ENCODE measurements at regions not wholly inside any gene's neighbourhood (a gene's known extent, or its start where the extent isn't known, plus 50 kb on each side); places are given as distances from the start of the nearest gene placed in this dataset.
"Not testable (repeated sequence)": the region's sequence is repeated elsewhere in the genome, so short reads cannot be mapped to it uniquely, and the experiment has no call there.

DNA sequence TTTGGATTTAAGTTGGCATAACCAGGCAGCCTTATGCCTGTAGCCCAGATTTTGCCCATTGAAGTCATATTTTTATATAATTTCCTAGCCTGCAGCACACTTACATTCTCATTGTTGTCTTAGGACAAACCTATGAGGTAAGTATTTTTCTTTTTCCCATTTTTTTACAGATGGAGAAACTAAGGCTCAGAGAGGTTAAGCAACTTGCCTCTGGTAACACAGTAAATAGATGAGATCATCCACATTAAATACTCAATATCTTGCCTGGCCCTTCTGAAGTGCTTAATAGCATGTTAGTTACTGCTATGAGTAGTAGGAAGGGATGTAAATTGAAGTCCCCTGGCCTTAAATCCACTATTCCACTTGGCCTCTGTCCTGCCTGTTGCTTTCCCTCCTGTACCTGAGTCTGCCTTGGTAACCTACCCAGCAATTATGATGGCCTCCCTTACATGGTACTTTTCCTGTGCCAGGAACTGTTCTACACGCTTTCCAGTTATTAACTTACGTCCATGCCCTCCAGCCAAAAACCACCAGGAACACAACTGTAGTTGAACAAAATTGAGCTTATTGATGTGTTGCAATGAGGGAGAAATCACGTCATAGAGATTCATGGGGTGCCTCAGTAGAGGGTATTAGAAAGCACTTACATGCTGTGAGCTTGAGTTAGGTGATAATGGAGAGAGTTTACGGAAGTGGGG lies 111.6 kb upstream of the FGGY start:
- DNase-seq, result no peak

DNA sequence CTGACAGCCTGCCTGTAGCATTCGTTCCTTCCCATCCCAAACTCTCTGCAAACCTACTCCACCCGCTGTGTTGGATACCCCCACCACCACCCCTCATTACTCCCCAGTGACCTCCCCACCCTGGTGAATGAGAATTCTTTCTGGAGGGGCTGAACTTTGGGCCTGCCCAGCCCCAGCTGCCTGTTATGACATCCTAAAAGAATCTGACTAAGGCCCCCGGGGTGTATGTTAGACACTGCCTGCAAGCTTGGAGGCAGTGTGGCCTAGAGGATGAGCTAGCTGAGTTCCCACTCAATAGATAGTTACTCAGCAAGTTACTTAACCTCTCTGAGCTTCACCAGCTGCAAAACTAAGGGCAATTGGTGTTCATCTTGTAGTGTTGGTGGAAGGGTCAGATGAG lies 110.2 kb upstream of the FGGY start:
- no peak for DNase-seq

DNA sequence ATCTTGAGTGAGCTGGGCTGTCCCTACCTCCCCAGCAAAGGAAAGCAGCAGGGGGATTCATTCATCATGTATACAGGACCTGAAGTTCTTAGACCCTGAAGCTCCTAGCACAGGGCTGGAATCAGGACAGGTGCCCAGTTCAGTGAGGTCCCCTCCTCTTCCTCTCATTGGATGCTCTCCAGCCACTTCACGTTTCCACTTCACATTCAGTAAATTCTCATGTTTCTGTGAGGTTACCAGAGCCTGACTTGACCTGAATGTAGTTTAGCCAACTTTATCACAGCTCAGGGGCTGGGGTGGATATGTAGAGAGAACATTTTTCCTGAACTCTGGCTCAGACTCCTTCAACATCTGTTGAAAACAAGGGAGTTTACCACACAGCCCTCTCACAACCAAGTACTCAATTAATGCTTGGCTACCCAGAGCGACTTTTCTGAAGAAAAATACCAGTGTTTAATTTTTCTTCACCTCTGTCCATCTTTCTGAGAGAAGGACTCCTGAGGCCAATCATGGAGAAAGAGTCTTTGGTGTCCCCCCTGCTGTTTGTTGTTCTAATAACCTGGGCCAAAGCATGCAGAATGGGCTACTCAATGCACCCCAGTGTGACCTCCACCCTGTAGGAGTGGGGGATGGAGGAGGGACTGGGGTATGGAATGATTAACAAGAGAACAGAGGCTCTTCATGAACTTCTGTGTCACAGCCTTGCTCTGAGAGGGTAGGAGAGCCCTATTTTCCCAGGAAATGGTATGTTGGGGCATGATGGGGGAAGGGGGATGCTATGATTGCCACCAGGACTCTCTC lies 108.3 kb upstream of the FGGY start:
- DNase-seq, result no peak

DNA sequence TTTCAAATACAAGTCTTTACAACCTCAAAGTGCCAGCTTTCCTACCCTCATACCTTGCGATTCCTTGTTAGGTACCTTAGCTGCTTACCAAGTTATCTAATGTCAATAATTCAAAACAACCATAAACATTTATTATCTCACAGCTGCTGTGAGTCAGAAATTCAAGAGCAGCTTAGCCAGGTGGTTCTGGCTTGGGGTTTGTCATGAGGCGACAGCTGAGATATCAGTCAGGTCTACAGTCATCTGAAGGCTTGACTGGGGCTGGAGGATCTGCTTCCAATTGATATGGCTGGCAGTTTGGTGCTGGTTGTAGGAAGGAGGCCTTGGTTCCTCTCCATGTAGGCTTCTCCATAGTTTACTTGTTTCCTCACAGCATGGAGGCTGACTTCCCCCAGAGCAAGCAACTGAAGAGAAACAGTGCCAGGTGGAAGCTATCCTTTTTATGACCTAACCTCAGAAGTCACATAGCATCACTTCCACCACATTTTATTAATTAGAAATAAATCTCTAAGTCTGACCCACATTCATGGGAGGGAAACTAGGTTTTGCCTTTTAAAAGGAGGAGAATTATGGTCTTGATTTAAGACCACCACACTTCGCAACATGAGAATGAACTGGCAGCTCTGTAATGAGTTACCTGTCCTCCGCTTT lies 103.3 kb upstream of the FGGY start:
- no peak for DNase-seq

DNA sequence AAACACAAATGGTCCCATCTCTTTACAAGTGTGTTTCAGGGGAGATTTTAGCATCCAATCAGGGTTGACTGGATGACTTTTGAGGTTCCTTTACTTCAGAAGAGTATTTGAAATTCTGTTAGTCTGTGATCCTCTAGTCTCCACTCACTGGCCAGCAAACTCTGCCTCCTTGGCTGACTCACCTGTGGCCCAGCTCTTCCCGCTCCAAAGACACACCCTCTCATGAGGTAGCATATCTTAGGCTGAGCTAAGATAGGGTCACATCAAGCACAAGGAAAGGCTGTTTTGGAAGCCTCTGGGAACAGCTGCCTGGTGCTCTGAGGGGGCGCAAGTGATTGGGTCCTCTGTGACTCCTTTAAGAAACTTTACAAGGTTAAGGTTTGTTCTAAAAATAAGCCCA lies 102.3 kb upstream of the FGGY start:
- DNase-seq, result no peak

DNA sequence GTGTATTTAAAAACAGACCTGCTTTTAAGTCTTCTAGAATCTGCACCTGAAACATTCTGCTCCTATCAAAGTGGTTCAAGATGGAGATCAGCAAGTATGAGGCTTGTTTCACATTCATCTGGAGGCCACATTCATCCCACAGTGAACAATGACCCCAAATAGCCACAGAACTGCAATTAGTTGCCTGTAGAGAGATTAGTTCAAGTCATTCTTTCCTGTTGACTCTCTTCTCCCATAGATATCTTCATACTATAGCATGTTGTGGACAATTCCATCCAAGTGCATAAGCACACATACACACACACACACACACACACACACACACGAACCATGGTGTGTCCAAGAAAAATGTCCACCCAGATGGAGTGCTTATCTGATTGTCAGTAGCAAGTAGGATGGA lies 101.7 kb upstream of the FGGY start:
- DNase-seq, result no peak

DNA sequence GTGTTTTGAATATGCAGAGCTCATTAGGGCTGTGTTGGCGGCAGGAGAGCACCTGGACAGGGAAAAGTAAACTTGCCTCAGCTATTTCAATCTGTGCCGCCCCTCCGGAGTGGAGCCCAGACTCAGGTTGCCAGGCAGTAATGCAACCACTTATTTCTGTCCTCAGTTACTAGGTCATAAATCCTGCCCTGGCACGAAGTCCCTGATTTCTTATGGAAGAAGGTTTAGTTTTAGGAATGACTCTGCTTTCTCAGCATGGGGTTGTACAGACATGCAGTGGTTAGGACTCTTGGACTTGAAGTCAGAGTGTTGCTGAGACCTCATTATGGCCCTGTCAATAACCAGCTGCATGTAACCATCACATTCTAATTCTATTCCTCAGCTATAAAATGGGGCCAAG lies 98.3 kb upstream of the FGGY start:
- no peak for DNase-seq

DNA sequence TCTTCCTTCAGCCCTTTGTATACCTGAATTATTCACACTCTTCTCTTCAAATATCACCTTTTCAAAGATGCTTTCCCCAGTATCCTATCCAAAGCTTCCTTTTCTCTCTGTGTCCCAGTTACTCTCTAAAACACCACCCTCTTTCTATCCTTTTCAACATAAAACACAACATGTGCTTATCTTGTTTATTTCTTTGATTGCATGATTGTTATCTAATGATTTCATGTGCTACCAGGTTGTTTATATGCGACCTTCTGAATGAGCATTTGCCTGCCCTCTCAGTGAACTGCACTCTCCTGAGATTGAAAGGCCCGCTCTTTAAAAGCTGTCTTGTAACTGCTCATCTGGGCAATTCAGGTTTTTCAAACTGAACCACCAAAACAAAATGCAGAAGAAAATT lies 97.7 kb upstream of the FGGY start:
- DNase-seq, result no peak

DNA sequence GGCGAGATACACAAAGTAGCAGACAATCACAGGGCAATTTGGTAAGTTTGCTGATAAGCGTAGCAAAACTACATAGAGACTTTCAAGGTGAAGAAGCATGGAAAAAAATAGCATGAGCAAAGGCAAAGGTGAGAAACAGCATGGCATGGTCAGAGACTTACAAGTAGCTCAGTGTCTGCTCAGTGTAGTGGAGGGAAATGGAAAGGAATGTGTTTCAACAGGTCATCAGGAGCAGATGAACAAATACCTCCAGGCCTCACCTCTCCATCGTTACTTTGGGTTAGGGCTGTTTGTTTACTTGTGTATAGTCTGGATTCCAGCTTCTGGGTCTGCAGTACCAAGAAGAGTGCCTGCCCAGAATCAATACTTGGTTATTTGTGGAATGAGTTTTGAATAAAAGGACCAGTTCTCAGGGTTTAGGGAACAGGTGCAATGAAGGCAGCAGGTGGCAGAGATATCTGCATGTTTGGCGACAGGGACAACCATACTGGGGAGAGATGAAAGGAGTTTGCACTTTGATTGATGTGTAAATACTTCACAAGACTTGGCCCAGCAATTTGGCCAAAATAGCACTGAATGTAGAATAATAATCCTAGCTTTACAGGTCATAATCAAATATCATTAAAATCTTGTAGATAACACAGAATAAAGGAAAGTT lies 97.0 kb upstream of the FGGY start:
- no peak for DNase-seq

DNA sequence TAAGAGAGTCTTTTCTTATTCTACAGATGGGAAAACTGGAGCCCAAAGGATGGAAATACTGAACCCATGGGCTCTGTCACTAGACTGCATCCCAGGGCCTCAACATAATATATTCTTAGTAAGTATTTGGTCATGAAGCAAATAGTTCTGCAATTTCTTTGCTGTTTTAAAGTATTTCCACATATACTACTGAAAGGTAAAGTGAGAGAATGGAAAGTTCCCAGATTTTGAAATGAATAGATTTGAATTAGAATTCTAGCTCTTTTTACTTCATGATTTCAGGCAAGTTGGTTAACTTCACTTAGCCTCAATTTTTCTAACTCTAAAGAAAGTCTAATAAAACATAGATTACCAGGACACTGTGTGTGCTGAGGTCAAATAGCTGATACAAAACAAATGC lies 95.6 kb upstream of the FGGY start:
- DNase-seq, result no peak

DNA sequence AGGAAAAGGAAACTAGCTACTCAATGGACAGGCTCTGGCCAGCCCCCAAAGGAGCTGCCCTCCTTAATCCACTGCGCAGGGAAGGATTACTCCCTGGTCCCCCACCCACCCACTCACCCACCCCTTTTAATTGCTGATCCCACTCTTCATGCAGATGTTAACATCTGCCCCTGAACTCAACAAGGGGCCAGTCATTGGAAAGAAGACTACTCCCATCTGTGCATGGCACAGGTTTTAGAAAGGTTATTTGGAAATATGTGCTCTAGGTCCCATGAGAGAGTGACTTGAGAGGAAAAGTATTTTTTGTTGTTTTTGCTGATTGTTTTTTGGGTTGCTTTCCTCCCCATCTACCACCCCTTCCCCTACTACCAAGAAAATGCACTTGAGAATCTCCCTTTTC lies 94.4 kb upstream of the FGGY start:
- DNase-seq, result no peak

DNA sequence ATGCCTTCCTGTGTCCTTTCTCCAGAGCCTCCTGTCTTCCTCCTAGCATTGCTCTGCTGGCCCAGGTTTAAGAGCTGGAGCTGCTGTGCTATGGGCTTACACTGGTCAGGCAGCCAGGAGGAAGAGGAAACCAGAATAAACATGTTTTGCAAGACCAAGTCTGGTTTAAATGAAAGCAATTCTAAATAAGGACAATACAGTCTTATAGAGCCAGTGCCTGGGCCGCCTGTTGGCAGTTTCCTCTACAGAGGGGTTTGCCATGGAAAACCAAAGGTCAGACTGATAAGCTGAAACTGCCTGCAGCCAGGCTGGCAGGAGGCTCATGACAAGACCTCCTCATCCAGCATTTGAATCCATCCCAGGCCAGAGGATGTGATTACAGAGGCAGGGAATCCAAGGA lies 92.9 kb upstream of the FGGY start:
- no peak for DNase-seq

DNA sequence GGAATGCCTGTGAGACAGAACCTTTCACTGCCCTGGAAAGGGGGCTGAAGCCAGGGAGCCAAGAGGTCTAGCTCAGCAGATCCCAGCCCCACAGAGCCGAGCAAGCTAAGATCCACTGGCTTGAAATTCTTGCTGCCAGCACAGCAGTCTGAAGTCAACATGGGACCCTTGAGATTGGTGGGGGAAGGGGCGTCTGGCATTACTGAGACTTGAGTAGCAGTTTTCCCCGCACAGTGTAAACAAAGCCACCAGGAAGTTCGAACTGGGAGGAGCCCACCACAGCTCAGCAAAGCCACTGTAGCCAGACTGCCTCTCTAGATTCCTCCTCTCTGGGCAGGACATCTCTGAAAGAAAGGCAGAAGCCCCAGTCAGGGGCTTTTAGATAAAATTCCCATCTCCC lies 90.3 kb upstream of the FGGY start:
- not testable (repeated sequence) for DNase-seq

DNA sequence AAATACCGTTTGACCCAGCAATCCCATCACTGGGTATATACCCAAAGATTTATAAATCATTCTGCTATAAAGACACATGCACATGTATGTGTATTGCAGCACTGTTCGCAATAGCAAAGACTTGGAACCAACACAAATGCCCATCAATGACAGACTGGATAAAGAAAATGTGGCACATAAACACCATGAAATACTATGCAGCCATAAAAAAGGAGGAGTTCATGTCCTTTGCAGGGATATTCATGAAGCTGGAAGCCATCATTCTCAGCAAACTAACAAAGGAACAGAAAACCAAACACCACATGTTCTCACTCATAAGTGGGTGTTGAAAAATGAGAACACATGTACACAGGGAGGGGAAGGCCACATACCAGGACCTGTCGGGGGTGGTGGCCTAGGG lies 86.5 kb upstream of the FGGY start:
- not testable (repeated sequence) for DNase-seq

DNA sequence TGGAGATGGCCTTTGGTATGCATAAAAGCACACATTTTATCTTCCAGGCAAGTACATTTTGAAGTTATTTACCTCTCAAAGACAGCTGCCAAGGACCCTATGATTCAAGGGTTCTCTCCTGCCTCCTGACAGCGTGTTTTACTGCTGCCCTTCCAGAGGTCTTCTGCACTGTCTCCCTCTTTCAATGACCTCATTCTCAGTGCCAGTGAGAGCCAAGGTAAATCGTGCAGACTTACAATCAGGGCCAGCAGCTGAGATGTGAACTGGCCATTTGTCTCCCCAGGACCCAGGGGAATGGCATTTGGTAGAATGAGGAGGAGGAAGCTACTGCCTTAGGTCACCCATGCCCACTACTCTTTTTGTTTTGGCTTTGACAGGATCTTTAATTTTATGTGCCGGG lies 84.2 kb upstream of the FGGY start:
- DNase-seq, result no peak

DNA sequence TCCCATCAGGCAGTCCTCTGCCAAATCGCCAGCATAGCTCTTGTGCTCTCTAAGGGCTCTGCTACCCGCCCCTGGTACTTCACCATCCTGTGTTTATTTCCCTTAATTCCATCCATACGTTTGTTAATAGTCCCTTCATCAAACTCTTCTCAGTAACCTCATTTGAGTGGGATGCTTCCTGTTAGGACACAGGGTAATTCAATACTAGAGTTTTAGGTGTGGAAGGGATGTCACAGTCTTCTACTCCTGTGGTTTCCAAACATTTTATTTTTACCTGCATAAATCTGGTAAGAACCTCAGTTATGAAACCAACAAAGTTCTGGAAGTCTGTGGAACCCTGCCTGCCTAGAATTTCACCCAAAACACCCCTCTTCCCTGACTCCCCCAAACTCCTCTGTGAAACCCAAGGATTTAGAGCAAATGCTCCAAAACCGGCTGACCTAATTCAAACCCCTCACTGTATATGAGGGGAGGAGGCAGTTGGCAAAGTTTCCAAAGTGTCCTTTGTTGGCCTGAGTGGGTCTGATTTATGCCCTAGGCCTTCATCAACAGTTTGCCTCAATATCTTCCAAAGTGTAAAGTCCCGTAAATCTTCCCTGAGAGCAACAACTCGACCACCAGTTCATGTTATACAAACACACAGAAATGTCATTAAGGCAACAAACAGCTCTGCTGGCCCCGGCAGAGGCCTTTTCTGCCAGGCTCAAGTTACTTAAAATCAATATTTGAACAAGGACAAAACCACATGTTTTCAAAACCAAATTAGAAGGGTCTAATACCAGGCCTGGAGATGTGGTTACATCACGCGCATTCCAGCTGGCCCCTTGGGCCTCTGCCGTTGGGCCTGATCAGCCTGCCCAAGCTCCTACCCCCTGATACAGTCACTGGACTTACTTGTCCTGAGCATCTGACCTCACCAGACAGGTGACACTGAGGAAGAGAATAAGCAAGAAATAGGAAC lies 82.4 kb upstream of the FGGY start:
- no peak for DNase-seq

DNA sequence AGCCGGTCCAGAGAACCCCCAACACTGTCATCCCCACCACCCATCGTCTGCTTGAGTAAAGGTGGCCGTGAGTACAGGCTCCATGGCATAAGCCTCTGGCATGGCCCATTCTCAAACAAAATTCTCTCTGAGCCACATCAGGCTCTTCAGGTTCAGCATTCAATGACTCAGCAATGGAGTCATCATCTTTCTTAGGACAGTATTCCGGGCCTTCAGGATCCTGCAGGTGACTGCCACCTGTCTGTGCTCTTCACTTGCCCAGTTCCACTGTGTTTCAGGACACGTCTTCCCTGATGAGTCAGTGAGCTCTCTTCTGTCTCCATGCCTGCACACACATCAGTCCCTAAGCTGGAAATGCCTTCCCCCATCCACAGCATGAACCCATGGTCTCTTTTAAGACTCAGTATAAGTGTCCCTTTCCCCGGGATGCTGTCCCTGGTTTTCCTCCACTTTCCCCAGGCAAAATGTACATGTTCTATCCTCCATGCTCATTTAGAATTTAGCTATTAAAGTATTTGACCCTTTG lies 81.1 kb upstream of the FGGY start:
- no peak for DNase-seq

DNA sequence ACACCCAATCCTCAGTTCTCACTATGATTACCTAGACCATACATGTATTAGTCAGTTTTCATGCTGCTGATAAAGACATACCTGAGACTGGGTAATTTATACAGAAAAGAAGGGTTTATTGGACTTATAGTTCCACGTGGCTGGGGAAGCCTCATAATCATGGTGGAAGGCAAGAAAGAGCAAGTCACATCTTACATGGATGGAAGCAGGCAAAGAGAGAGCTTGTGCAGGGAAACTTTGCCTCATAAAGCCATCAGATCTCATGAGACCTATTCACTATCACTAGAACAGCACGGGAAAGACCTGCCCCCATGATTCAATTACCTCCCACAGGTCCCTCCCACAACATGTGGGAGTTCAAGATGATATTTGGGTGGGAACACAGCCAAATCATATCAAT lies 79.5 kb upstream of the FGGY start:
- not testable (repeated sequence) for DNase-seq

DNA sequence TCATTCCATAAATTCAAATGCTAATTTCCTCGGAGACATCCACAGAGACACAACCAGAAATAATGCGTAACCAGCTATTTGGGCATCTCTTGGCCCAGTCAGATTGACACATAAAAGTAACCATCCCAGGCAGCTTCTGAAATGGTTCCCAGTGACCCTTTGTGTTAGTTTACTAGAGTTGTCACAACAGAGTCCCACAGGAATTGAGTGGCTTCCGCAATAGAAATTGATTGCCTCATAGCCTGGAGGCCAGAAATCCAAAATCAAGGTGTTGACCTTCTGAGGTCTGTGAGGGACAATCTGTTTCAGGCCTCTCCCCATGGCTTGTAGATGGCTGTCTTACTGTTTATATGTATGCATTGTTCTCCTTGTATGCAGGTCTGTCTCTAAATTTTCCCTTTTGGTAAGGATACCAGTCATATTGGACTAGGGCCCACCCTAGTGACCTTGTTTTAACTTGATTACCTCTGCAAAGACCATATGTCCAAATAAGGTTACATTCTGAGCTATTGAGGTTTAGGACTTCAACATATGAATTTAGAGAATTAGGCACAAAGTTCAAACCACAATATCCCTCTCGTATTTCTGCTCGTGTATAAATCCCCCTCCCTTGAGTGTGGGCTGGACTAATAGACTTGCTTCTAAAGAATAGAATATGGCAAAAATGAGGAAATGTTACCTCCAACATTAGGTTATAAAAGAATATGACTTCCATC lies 78.2 kb upstream of the FGGY start:
- no peak for DNase-seq

DNA sequence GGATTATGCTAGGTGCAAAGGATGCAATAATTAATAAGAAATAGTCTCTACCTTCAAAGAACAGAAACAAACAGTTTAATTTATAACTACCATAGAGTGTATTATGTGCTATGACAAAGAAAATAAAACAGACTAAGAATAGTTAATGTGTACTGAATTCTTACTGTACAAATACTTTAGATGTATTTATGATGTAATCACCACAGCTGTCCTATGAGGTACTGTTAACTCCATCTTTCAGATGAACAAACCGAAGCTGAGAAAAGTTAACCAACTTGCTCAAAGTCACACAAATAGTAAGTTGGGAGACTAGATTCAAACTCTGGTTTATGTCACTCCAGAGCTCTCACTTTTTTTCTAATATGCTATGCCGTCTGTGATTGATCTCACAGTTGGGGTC lies 77.0 kb upstream of the FGGY start:
- no peak for DNase-seq

DNA sequence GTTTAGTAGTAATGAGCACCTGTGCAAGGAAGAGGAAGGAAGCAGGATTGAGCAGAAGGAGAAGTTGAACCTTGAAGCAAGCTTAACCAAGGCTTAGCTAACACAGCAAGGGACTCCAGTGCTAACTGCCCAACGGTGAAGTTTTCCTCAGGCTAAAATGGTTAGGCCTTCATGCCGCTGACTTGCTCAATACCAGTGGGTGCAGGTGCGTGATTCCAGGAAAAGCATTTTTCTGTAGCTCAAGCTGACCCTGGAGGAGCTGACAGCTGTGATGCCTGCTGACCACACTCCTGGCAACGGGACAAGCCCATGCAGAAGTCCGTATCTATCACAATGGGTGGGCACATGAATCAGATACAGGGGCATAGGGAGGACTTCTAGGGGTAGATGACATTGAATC lies 76.5 kb upstream of the FGGY start:
- DNase-seq, result no peak

DNA sequence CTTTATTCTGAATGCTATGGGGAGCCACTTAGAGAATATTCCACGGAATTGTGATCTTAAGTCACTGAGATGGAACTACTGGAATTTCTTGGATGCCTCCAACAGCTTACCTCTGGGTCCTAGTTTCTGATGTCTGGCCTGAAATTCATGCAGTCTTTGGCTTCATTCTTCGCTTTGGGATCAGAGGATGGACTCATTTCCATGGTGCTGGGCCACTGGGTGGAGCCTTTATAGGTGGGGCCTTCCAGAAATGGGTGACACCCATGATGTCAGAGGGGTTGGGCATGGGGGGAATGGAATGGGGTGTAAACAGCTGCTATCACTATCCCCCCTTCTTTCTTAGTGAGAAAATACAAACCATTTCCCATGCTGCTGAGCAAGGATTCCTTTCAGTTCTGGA lies 73.7 kb upstream of the FGGY start:
- no peak for DNase-seq

Data from activated CD4-positive, alpha-beta T cell treated with anti-CD3 and anti-CD28 coated beads for 48 hours (primary cell).